PC-3 (cell line): ENCODE measurements at regions not wholly inside any gene's neighbourhood (a gene's known extent, or its start where the extent isn't known, plus 50 kb on each side); places are given as distances from the start of the nearest gene placed in this dataset.

ENCODE experiments used
- ATAC-seq: fragments of 200-7000 bp; cut with Tn5 transposase; 2 replicates; pipeline ENCODE4 v1.9.1; 2020; ENCODE audit warnings: mild to moderate bottlenecking, moderate library complexity
- BruUV-seq: library from RNA; stranded (reverse); fragments of 400-500 nt; replicated peaks from 2 replicates; lab custom pipeline; 2021; lab: Mats Ljungman, UMichigan
- CTCF ChIA-PET: fragments of 300-600 bp; sonication (Branson Sonifier 250); formaldehyde crosslinking; loops from one replicate; lab custom pipeline; 2022; ENCODE audit warnings: antibody characterized with exemption; lab: Charles Lee
- POLR2A ChIA-PET: fragments of 300-600 bp; sonication (Branson Sonifier 250); formaldehyde crosslinking; loops from one replicate; lab custom pipeline; 2022; ENCODE audit warnings: antibody characterized with exemption; ENCODE audit not compliant: unreplicated experiment; lab: Charles Lee
- DNase-seq: peaks from one replicate; pipeline ENCODE4 v3.0.0-alpha.2; 2015
- H2AFZ ChIP-seq: fragments of 300-600 bp; sonication (generic); 2 replicates; pipeline ENCODE4 v1.6.0; 2016; ENCODE audit warnings: antibody characterized with exemption, low read length
- H3F3A ChIP-seq: fragments of 300-600 bp; sonication (generic); one replicate; pipeline ENCODE4 v1.6.0; 2017; ENCODE audit warnings: antibody characterized with exemption, low read length, control low read depth, mild to moderate bottlenecking; ENCODE audit not compliant: unreplicated experiment
- H3K27ac ChIP-seq: fragments of 300-600 bp; sonication (generic); 2 replicates; pipeline ENCODE4 v1.5.1; 2016; ENCODE audit warnings: mild to moderate bottlenecking, low read length
- H3K27me3 ChIP-seq: fragments of 300-600 bp; sonication (generic); 2 replicates; pipeline ENCODE4 v1.6.1; 2016; ENCODE audit warnings: low read length, mixed read lengths
- H3K36me3 ChIP-seq: fragments of 300-600 bp; sonication (generic); 2 replicates; pipeline ENCODE4 v1.6.1; 2016; ENCODE audit warnings: low read depth, mixed run types, low read length, mixed read lengths
- H3K4me1 ChIP-seq: fragments of 300-600 bp; sonication (generic); 2 replicates; pipeline ENCODE4 v1.5.1; 2016; ENCODE audit warnings: low read length; ENCODE audit not compliant: insufficient read depth
- H3K4me2 ChIP-seq: fragments of 300-600 bp; sonication (generic); 2 replicates; pipeline ENCODE4 v1.6.0; 2016; ENCODE audit warnings: low read length
- H3K4me3 ChIP-seq: fragments of 300-600 bp; sonication (generic); 2 replicates; pipeline ENCODE4 v1.5.1; 2016; ENCODE audit warnings: mild to moderate bottlenecking, low read length, mixed read lengths
- H3K79me2 ChIP-seq: fragments of 300-600 bp; sonication (generic); 2 replicates; pipeline ENCODE4 v1.6.1; 2017; ENCODE audit warnings: low read length, mixed read lengths
- H3K9ac ChIP-seq: fragments of 300-600 bp; sonication (generic); 2 replicates; pipeline ENCODE4 v1.6.0; 2016; ENCODE audit warnings: mild to moderate bottlenecking, low read length
- H3K9me2 ChIP-seq: fragments of 300-600 bp; sonication (generic); replicated peaks from 2 replicates; pipeline ENCODE4 v1.6.1; 2016; ENCODE audit warnings: mixed run types, low read length, mixed read lengths
- H3K9me3 ChIP-seq: fragments of 300-600 bp; sonication (generic); 2 replicates; pipeline ENCODE4 v1.6.1; 2016; ENCODE audit warnings: low read length, mixed read lengths
- H4K20me1 ChIP-seq: fragments of 300-600 bp; sonication (generic); 2 replicates; pipeline ENCODE4 v1.6.1; 2016; ENCODE audit warnings: low read length, mixed read lengths
- CTCF ChIP-seq: fragments of 300-600 bp; sonication (generic); conservative IDR thresholded peaks from 2 replicates; pipeline ENCODE4 v1.5.1; 2017; ENCODE audit warnings: antibody characterized with exemption, low read depth, mild to moderate bottlenecking, low read length
- EZH2 ChIP-seq: fragments of 300-600 bp; sonication (generic); IDR thresholded peaks from one replicate; pipeline ENCODE4 v1.6.1; 2017; ENCODE audit warnings: antibody characterized with exemption, mild to moderate bottlenecking, low read length; ENCODE audit not compliant: unreplicated experiment
- EZH2phosphoT487 ChIP-seq: fragments of 300-600 bp; sonication (generic); IDR thresholded peaks from 2 replicates; pipeline ENCODE4 v1.6.1; 2018; ENCODE audit warnings: mild to moderate bottlenecking, antibody characterized with exemption, low read length, borderline replicate concordance
- intact Hi-C: fragments of 100-400 bp; cut with micrococcal nuclease; formaldehyde crosslinking; loops from 2 replicates; pipeline ENCODE4 v1.9.0; 2023

- Histone ChIP-seq H4K20me1 (no peaks in the 10 kb centered on the region), H3K9me2 (no peaks in the 10 kb centered on the region), H3K27me3 (peaks cover 17% of the 10 kb centered on the region; the same call in 1 of the 2 replicates), H3K79me2 (no peaks in the 10 kb centered on the region), H3K4me3 (no peak overlapping the region), H2AFZ (no peak overlapping the region), H3K4me2 (no peak overlapping the region), H3K9me3 (no peaks in the 10 kb centered on the region), H3F3A (no peaks in the 10 kb centered on the region), H3K27ac (no peak overlapping the region), H3K4me1 (no peaks in the 10 kb centered on the region), H3K9ac (no peak overlapping the region), H3K36me3 (no peaks in the 10 kb centered on the region)
- no peak for DNase-seq
- intact Hi-C loops: no loop called here
- ChIA-PET CTCF (no interaction called here), POLR2A (no interaction called here)
- TF ChIP-seq CTCF: no peak
- no peak for TF ChIP-seq EZH2
- TF ChIP-seq EZH2phosphoT487: no peak
- no peak for ATAC-seq
- no TSS peak for BruUV-seq
These were observed 457.6 kb downstream of the BCL11A start for GRCh38 chr2:60095903-60096302.

GRCh38 chr2:60095202-60095815, 458.1 kb downstream of the BCL11A start:
- Histone ChIP-seq H3K36me3 (no peaks in the 10 kb centered on the region), H3K9ac (no peak overlapping the region), H3F3A (no peaks in the 10 kb centered on the region), H3K27me3 (peaks cover 14% of the 10 kb centered on the region; the same call in 1 of the 2 replicates), H3K27ac (no peak overlapping the region), H3K4me1 (no peaks in the 10 kb centered on the region), H3K9me3 (no peaks in the 10 kb centered on the region), H4K20me1 (no peaks in the 10 kb centered on the region), H2AFZ (no peak overlapping the region), H3K4me2 (no peak overlapping the region), H3K4me3 (no peak overlapping the region), H3K79me2 (no peaks in the 10 kb centered on the region), H3K9me2 (no peaks in the 10 kb centered on the region)
- DNase-seq (no peak), ATAC-seq (no peak)
- ChIA-PET CTCF (no interaction called here), POLR2A (no interaction called here)
- TF ChIP-seq CTCF (no peak), EZH2phosphoT487 (no peak), EZH2 (no peak)
- no TSS peak for BruUV-seq
- intact Hi-C loops: no loop called here

- intact Hi-C loops: no loop called here
- CTCF ChIA-PET: no interaction called here
These were observed 459.0 kb downstream of the BCL11A start for GRCh38 chr2:60094450-60094929.

More at GRCh38 chr2:60094450-60094929, 459.0 kb downstream of the BCL11A start:
- H3K4me1 ChIP-seq: no peaks in the 10 kb centered on the region
- H3K9me2 ChIP-seq: no peaks in the 10 kb centered on the region
- no peaks in the 10 kb centered on the region for H3F3A ChIP-seq
- no peak for TF ChIP-seq EZH2phosphoT487
- no peak for TF ChIP-seq CTCF
- TF ChIP-seq EZH2: no peak
- POLR2A ChIA-PET: no interaction called here
- no TSS peak for BruUV-seq
- no peak overlapping the region for H3K27ac ChIP-seq
- H3K4me2 ChIP-seq: no peak overlapping the region
- DNase-seq: no peak
- H3K4me3 ChIP-seq: no peak overlapping the region
- 0 out of 2 replicates have a peak, but pooled peaks cover 8% of the 10 kb centered on the region for H3K27me3 ChIP-seq
- ATAC-seq: no peak
- H2AFZ ChIP-seq: no peak overlapping the region
- H3K9me3 ChIP-seq: no peaks in the 10 kb centered on the region
- H3K79me2 ChIP-seq: no peaks in the 10 kb centered on the region
- H3K9ac ChIP-seq: no peak overlapping the region
- H3K36me3 ChIP-seq: no peaks in the 10 kb centered on the region
- no peaks in the 10 kb centered on the region for H4K20me1 ChIP-seq
